Osteoblast (primary cell): ENCODE measurements at regions not wholly inside any gene's neighbourhood (a gene's known extent, or its start where the extent isn't known, plus 50 kb on each side); places are given as distances from the start of the nearest gene placed in this dataset.

Experiments used
- DNase-seq: peaks from one replicate; pipeline ENCODE4 v3.0.0; 2011; ENCODE audit warnings: low spot score, mixed read lengths; ENCODE audit not compliant: insufficient read length; ENCODE audit errors: missing footprints
- H2AFZ ChIP-seq: 2 replicates; pipeline ENCODE4 v1.6.0; 2011; ENCODE audit warnings: mild to moderate bottlenecking, low read length
- H3K27ac ChIP-seq: 2 replicates; pipeline ENCODE4 v1.5.1; 2011; ENCODE audit warnings: mild to moderate bottlenecking, low read depth, low read length, moderate library complexity
- H3K27me3 ChIP-seq: 2 replicates; pipeline ENCODE4 v1.6.0; 2012; ENCODE audit warnings: mild to moderate bottlenecking, control low read depth, inconsistent platforms, low read length, moderate library complexity; ENCODE audit not compliant: insufficient read depth
- H3K36me3 ChIP-seq: 2 replicates; pipeline ENCODE4 v1.5.1; 2011; ENCODE audit warnings: mild to moderate bottlenecking, low read length, control low read depth, moderate library complexity; ENCODE audit not compliant: insufficient read depth
- H3K4me1 ChIP-seq: 2 replicates; pipeline ENCODE4 v1.5.1; 2011; ENCODE audit warnings: mild to moderate bottlenecking, low read length, control low read depth, moderate library complexity; ENCODE audit not compliant: insufficient read depth
- H3K4me2 ChIP-seq: 2 replicates; pipeline ENCODE4 v1.6.0; 2011; ENCODE audit warnings: mild to moderate bottlenecking, low read length; ENCODE audit not compliant: insufficient read depth
- H3K4me3 ChIP-seq: fragments of 200-600 bp; sonication (generic); 3 replicates; pipeline ENCODE4 v1.5.1; 2012; ENCODE audit warnings: mild to moderate bottlenecking, low read length, inconsistent platforms; ENCODE audit not compliant: insufficient read depth
- H3K79me2 ChIP-seq: 2 replicates; pipeline ENCODE4 v1.6.0; 2012; ENCODE audit warnings: mild to moderate bottlenecking, low read length, control low read depth, inconsistent platforms; ENCODE audit not compliant: insufficient read depth
- H3K9me3 ChIP-seq: 2 replicates; pipeline ENCODE4 v1.5.1; 2011; ENCODE audit warnings: low read depth, low read length, control low read depth
- H4K20me1 ChIP-seq: 2 replicates; pipeline ENCODE4 v1.6.0; 2012; ENCODE audit warnings: mild to moderate bottlenecking, low read length, control low read depth; ENCODE audit not compliant: insufficient read depth
- TF ChIP-seq, protein P1 (sequence below): IDR thresholded peaks from 2 replicates; pipeline ENCODE4 v1.5.1; 2011; ENCODE audit warnings: mild to moderate bottlenecking, low read depth, low read length, moderate library complexity; ENCODE audit errors: extremely low read depth

- TF ChIP-seq, protein P1, sequence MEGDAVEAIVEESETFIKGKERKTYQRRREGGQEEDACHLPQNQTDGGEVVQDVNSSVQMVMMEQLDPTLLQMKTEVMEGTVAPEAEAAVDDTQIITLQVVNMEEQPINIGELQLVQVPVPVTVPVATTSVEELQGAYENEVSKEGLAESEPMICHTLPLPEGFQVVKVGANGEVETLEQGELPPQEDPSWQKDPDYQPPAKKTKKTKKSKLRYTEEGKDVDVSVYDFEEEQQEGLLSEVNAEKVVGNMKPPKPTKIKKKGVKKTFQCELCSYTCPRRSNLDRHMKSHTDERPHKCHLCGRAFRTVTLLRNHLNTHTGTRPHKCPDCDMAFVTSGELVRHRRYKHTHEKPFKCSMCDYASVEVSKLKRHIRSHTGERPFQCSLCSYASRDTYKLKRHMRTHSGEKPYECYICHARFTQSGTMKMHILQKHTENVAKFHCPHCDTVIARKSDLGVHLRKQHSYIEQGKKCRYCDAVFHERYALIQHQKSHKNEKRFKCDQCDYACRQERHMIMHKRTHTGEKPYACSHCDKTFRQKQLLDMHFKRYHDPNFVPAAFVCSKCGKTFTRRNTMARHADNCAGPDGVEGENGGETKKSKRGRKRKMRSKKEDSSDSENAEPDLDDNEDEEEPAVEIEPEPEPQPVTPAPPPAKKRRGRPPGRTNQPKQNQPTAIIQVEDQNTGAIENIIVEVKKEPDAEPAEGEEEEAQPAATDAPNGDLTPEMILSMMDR = no peak
- Histone ChIP-seq H3K27me3 (peaks cover 6% of the 10 kb centered on the region), H3K4me1 (no peaks in the 10 kb centered on the region), H3K79me2 (no peaks in the 10 kb centered on the region), H3K36me3 (no peaks in the 10 kb centered on the region), H3K4me2 (no peak overlapping the region), H3K27ac (no peak overlapping the region), H3K4me3 (no peak overlapping the region), H3K9me3 (no peaks in the 10 kb centered on the region), H4K20me1 (no peaks in the 10 kb centered on the region), H2AFZ (no peak overlapping the region)
- DNase-seq = peak; percentile 64
These were observed 398.7 kb upstream of the DDHD1 start for GRCh38 chr14:53551862-53552261.

DNA sequence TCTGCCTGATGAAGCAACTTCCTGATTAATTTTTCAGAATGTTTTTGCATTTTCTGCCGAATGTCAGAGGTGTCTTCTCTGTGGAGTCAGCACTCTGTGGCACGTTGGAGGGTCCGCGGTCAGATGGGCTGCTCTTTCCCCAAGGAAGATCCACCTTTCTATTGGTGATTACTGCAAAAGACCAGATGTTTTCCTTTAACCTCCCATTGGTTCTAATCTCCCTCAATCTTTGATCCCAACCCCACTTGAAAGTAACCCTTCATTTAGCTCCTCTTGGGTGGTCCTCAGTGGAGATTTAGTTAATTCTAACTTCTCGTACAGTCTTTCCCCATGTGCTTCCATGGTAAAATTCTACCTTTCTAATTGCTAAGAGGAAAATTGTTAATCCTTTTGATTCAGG lies 397.7 kb upstream of the DDHD1 start:
- H3K79me2 ChIP-seq = no peaks in the 10 kb centered on the region

DNA sequence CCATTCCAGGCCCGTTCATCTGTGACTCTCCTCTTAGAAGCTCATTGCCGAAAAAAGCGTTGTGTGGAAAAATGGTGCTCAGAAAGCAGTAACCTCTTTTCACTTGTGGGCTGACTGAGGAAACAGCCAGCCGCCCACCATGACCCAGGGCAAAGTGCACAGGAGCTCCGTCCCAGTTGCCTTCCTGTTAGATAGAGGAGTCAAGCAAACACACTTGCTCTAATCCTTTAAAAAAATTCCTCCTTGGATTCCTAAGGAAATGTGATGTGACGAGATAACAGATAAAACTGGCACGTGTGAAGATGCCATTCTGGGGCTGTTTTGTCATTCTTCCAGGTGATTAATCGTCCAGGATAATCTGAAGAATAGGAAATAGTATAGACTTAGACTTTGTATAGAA lies 396.8 kb upstream of the DDHD1 start:
- Histone ChIP-seq H3K27ac (no peak overlapping the region), H3K9me3 (no peaks in the 10 kb centered on the region), H3K4me2 (no peak overlapping the region), H2AFZ (no peak overlapping the region), H3K36me3 (no peaks in the 10 kb centered on the region), H3K79me2 (no peaks in the 10 kb centered on the region), H3K4me1 (no peaks in the 10 kb centered on the region), H3K27me3 (peaks cover 6% of the 10 kb centered on the region), H3K4me3 (no peak overlapping the region), H4K20me1 (no peaks in the 10 kb centered on the region)
- TF ChIP-seq, protein P1 = no peak
- DNase-seq = no peak

More for the DNA sequence above, 397.7 kb upstream of the DDHD1 start:
- Histone ChIP-seq H3K4me2 (no peak overlapping the region), H2AFZ (no peak overlapping the region), H3K4me1 (no peaks in the 10 kb centered on the region), H3K27me3 (peaks cover 6% of the 10 kb centered on the region), H4K20me1 (no peaks in the 10 kb centered on the region), H3K36me3 (no peaks in the 10 kb centered on the region), H3K4me3 (no peak overlapping the region), H3K27ac (no peak overlapping the region), H3K9me3 (no peaks in the 10 kb centered on the region)
- no peak for DNase-seq
- TF ChIP-seq, protein P1 = no peak

GRCh38 chr14:53547593-53547992 lies 394.5 kb upstream of the DDHD1 start:
- H3K79me2 ChIP-seq = no peaks in the 10 kb centered on the region
- no peak overlapping the region for H3K4me3 ChIP-seq
- peaks cover 3% of the 10 kb centered on the region for H3K4me1 ChIP-seq
- H3K4me2 ChIP-seq = no peak overlapping the region
- no peaks in the 10 kb centered on the region for H3K9me3 ChIP-seq
- no peak overlapping the region for H2AFZ ChIP-seq
- peaks cover 6% of the 10 kb centered on the region for H3K27me3 ChIP-seq
- H3K27ac ChIP-seq = no peak overlapping the region
- DNase-seq = no peak
- no peaks in the 10 kb centered on the region for H4K20me1 ChIP-seq
- TF ChIP-seq, protein P1 = no peak
- no peaks in the 10 kb centered on the region for H3K36me3 ChIP-seq
